Astrocyte of the spinal cord (primary cell): ENCODE measurements at regions not wholly inside any gene's neighbourhood (a gene's known extent, or its start where the extent isn't known, plus 50 kb on each side); places are given as distances from the start of the nearest gene placed in this dataset.

Source experiments
- DNase-seq: peaks from one replicate; pipeline ENCODE4 v3.0.0; 2011; ENCODE audit warnings: low read depth, low spot score
- H3K4me3 ChIP-seq: 2 replicates; pipeline ENCODE4 v1.5.1; 2011; ENCODE audit warnings: low read depth, mild to moderate bottlenecking, low read length, moderate library complexity
- CTCF ChIP-seq: IDR thresholded peaks from 2 replicates; pipeline ENCODE4 v1.5.1; 2012; ENCODE audit warnings: low read depth, mild to moderate bottlenecking, low read length, inconsistent platforms
- in situ Hi-C: cut with HindIII; loops from 2 replicates; pipeline ENCODE4 v1.10.0; 2017; ENCODE audit warnings: low sequenced_read_pairs

- no peak for TF ChIP-seq CTCF
- in situ Hi-C loops: no loop called here
- DNase-seq: no peak
- no peak overlapping the region for H3K4me3 ChIP-seq
Measured at GRCh38 chr3:86654806-86655460, 336.0 kb downstream of the VGLL3 start.

- TF ChIP-seq CTCF: no peak
- DNase-seq: no peak
- in situ Hi-C loops: no loop called here
- H3K4me3 ChIP-seq: no peak overlapping the region
Measured at GRCh38 chr3:86653661-86654205, 337.2 kb downstream of the VGLL3 start.

GRCh38 chr3:86648087-86648486 lies 342.9 kb downstream of the VGLL3 start:
- H3K4me3 ChIP-seq: no peak overlapping the region
- DNase-seq: no peak
- in situ Hi-C loops: no loop called here
- no peak for TF ChIP-seq CTCF

- H3K4me3 ChIP-seq: no peak overlapping the region
- TF ChIP-seq CTCF: no peak
- no peak for DNase-seq
- in situ Hi-C loops: no loop called here
Measured at GRCh38 chr3:86645756-86646155, 345.2 kb downstream of the VGLL3 start.

GRCh38 chr3:86634361-86634760 lies 356.6 kb downstream of the VGLL3 start:
- in situ Hi-C loops: no loop called here
- DNase-seq: no peak
- no peak overlapping the region for H3K4me3 ChIP-seq
- TF ChIP-seq CTCF: no peak

GRCh38 chr3:86629511-86629910 lies 361.4 kb downstream of the VGLL3 start:
- no peak for DNase-seq
- in situ Hi-C loops: no loop called here
- TF ChIP-seq CTCF: no peak
- no peak overlapping the region for H3K4me3 ChIP-seq

GRCh38 chr3:86624192-86624591 lies 366.8 kb downstream of the VGLL3 start:
- H3K4me3 ChIP-seq: no peak overlapping the region
- no peak for DNase-seq
- in situ Hi-C loops: no loop called here
- TF ChIP-seq CTCF: no peak
